ENCODE measurements at regions not wholly inside any gene's neighbourhood (a gene's known extent, or its start where the extent isn't known, plus 50 kb on each side); places are given as distances from the start of the nearest gene placed in this dataset.
"Not testable (repeated sequence)": the region's sequence is repeated elsewhere in the genome, so short reads cannot be mapped to it uniquely, and the experiment has no call there.

DNA sequence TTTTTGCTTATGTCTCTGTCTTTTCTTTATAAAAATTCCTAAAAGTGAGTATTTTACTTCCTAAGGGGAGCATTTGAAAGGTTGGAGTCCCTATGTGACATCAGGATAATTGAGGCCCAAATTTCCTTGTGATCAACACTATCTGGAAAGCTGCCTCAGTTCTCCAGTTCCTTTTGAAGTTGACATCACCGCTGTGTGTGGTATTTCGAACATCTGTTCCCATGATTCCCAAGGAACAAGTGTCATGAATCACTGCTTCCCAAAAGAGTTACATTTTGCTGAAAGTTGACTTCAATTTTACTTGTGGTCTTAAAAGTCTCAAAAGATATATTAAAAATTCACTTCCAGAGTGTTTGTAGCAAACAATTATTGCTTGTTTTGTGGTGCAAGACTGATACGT is 452.1 kb upstream of the RGMB start (continued):
- TF ChIP-seq, protein P1, sequence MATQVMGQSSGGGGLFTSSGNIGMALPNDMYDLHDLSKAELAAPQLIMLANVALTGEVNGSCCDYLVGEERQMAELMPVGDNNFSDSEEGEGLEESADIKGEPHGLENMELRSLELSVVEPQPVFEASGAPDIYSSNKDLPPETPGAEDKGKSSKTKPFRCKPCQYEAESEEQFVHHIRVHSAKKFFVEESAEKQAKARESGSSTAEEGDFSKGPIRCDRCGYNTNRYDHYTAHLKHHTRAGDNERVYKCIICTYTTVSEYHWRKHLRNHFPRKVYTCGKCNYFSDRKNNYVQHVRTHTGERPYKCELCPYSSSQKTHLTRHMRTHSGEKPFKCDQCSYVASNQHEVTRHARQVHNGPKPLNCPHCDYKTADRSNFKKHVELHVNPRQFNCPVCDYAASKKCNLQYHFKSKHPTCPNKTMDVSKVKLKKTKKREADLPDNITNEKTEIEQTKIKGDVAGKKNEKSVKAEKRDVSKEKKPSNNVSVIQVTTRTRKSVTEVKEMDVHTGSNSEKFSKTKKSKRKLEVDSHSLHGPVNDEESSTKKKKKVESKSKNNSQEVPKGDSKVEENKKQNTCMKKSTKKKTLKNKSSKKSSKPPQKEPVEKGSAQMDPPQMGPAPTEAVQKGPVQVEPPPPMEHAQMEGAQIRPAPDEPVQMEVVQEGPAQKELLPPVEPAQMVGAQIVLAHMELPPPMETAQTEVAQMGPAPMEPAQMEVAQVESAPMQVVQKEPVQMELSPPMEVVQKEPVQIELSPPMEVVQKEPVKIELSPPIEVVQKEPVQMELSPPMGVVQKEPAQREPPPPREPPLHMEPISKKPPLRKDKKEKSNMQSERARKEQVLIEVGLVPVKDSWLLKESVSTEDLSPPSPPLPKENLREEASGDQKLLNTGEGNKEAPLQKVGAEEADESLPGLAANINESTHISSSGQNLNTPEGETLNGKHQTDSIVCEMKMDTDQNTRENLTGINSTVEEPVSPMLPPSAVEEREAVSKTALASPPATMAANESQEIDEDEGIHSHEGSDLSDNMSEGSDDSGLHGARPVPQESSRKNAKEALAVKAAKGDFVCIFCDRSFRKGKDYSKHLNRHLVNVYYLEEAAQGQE (IDR thresholded peaks at IDR 0.05), result no peak
- no peak for TF ChIP-seq HNF4G (IDR thresholded peaks at IDR 0.05)

DNA sequence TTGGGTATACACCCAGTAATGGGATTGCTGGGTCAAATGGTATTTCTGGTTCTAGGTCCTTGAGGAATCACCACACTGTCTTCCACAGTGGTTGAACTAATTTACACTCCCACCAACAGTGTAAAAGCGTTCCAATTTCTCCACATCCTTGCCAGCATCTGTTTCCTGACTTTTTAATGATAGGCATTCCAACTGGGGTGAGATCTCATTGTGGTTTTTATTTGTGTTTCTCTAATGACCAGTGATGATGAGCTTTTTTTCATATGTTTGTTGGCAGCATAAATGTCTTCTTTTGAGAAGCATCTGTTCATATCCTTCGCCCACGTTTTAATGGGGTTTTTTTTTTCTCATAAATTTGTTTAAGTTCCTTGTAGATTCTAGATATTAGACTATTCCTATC is 448.3 kb upstream of the RGMB start:
- H3K36me3 ChIP-seq (ENCODE audit: control insufficient read depth in 4 of 4, insufficient read depth in 3 of 4, low read depth in 1 of 4, low read length in 3 of 4); H3K4me3 ChIP-seq (ENCODE audit: low read depth in 1 of 3, low read length in 3 of 3); H3K4me1 ChIP-seq (ENCODE audit: control insufficient read depth in 4 of 4, insufficient read depth in 4 of 4, low read length in 3 of 4); DNase-seq (ENCODE audit: low spot score); H3K9me3 ChIP-seq (ENCODE audit: control insufficient read depth in 4 of 4, low read length in 3 of 4); H3K27me3 ChIP-seq (ENCODE audit: control insufficient read depth in 4 of 4, insufficient read depth in 4 of 4, low read length in 3 of 4); H3K27ac ChIP-seq (ENCODE audit: low read depth in 1 of 2, low read length in 2 of 2); H3K9ac ChIP-seq (ENCODE audit: low read depth in 1 of 2, low read length in 2 of 2): not testable (repeated sequence)
- 74% methylated on average over 3 of the region's 3 CpGs for WGBS

DNA sequence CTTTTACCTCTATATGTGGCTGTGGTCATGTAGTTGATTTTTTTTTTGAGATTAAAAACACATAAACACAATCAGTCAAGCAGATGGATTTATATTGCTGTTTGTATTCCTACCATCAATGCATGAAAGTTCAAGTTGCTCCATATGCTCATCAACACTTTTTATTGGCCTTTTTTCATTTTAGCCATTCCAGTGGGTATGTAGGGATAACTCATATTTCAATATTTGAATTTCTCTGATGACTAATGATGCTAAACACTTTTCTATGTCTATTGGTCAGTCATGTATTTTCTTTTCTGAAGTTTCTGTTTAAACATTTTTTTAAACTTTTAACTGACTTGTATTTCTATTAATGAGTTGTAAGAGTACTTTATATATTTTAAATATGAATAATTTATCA is 445.4 kb upstream of the RGMB start:
- Histone ChIP-seq H3K4me3 (ENCODE audit: low read depth in 1 of 3, low read length in 3 of 3) (no peak overlapping the region), H3K27ac (ENCODE audit: low read depth in 1 of 2, low read length in 2 of 2) (no peak overlapping the region), H3K9ac (ENCODE audit: low read depth in 1 of 2, low read length in 2 of 2) (no peak overlapping the region), H3K36me3 (ENCODE audit: control insufficient read depth in 4 of 4, insufficient read depth in 3 of 4, low read depth in 1 of 4, low read length in 3 of 4) (no peaks in the 10 kb centered on the region), H3K4me1 (ENCODE audit: control insufficient read depth in 4 of 4, insufficient read depth in 4 of 4, low read length in 3 of 4) (no peaks in the 10 kb centered on the region), H3K27me3 (ENCODE audit: control insufficient read depth in 4 of 4, insufficient read depth in 4 of 4, low read length in 3 of 4) (no peaks in the 10 kb centered on the region), H3K9me3 (ENCODE audit: control insufficient read depth in 4 of 4, low read length in 3 of 4) (no peaks in the 10 kb centered on the region)
- no peak for DNase-seq (ENCODE audit: low spot score)
- TF ChIP-seq, protein P2, sequence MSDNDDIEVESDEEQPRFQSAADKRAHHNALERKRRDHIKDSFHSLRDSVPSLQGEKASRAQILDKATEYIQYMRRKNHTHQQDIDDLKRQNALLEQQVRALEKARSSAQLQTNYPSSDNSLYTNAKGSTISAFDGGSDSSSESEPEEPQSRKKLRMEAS (IDR thresholded peaks at IDR 0.05), result no peak
- TF ChIP-seq, protein P1 (IDR thresholded peaks at IDR 0.05), result no peak
- no peak for TF ChIP-seq FOXA1 (IDR thresholded peaks at IDR 0.05)
- no peak for TF ChIP-seq JUND (IDR thresholded peaks at IDR 0.05)
- TF ChIP-seq HNF4A (conservative IDR thresholded peaks at IDR 0.05), result no peak
- TF ChIP-seq, protein P3, sequence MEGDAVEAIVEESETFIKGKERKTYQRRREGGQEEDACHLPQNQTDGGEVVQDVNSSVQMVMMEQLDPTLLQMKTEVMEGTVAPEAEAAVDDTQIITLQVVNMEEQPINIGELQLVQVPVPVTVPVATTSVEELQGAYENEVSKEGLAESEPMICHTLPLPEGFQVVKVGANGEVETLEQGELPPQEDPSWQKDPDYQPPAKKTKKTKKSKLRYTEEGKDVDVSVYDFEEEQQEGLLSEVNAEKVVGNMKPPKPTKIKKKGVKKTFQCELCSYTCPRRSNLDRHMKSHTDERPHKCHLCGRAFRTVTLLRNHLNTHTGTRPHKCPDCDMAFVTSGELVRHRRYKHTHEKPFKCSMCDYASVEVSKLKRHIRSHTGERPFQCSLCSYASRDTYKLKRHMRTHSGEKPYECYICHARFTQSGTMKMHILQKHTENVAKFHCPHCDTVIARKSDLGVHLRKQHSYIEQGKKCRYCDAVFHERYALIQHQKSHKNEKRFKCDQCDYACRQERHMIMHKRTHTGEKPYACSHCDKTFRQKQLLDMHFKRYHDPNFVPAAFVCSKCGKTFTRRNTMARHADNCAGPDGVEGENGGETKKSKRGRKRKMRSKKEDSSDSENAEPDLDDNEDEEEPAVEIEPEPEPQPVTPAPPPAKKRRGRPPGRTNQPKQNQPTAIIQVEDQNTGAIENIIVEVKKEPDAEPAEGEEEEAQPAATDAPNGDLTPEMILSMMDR (IDR thresholded peaks at IDR 0.05; ENCODE audit: low read depth, low read length, missing input control), result no peak
- TF ChIP-seq, protein P4, sequence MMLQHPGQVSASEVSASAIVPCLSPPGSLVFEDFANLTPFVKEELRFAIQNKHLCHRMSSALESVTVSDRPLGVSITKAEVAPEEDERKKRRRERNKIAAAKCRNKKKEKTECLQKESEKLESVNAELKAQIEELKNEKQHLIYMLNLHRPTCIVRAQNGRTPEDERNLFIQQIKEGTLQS (IDR thresholded peaks at IDR 0.05), result no peak
- TF ChIP-seq RXRA (IDR thresholded peaks at IDR 0.05), result no peak
- no peak for TF ChIP-seq HNF4G (IDR thresholded peaks at IDR 0.05)
- TF ChIP-seq, protein P5, sequence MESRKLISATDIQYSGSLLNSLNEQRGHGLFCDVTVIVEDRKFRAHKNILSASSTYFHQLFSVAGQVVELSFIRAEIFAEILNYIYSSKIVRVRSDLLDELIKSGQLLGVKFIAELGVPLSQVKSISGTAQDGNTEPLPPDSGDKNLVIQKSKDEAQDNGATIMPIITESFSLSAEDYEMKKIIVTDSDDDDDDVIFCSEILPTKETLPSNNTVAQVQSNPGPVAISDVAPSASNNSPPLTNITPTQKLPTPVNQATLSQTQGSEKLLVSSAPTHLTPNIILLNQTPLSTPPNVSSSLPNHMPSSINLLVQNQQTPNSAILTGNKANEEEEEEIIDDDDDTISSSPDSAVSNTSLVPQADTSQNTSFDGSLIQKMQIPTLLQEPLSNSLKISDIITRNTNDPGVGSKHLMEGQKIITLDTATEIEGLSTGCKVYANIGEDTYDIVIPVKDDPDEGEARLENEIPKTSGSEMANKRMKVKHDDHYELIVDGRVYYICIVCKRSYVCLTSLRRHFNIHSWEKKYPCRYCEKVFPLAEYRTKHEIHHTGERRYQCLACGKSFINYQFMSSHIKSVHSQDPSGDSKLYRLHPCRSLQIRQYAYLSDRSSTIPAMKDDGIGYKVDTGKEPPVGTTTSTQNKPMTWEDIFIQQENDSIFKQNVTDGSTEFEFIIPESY (IDR thresholded peaks at IDR 0.05), result no peak
- no peak for TF ChIP-seq SP1 (IDR thresholded peaks at IDR 0.05)
- TF ChIP-seq YY1 (IDR thresholded peaks at IDR 0.05), result no peak
- no peak for TF ChIP-seq NR2F2 (IDR thresholded peaks at IDR 0.05)
- no peak for TF ChIP-seq RAD21 (IDR thresholded peaks at IDR 0.05)
- TF ChIP-seq TAF1 (conservative IDR thresholded peaks at IDR 0.05), result no peak

Measured in liver (tissue), 8 donors.